ENCODE measurements at regions not wholly inside any gene's neighbourhood (a gene's known extent, or its start where the extent isn't known, plus 50 kb on each side); places are given as distances from the start of the nearest gene placed in this dataset.

GRCh38 chr5:96196890-96197289 is 235.2 kb upstream of the ELL2 start:
- TF ChIP-seq CTCF (IDR thresholded peaks at IDR 0.05) (no peak), EP300 (IDR thresholded peaks at IDR 0.05) (no peak), POLR2A (IDR thresholded peaks at IDR 0.05) (no peak), POLR2AphosphoS5 (IDR thresholded peaks at IDR 0.05) (no peak)

Data from sigmoid colon (tissue), 4 donors.